K562 (cell line): ENCODE measurements at regions not wholly inside any gene's neighbourhood (a gene's known extent, or its start where the extent isn't known, plus 50 kb on each side); places are given as distances from the start of the nearest gene placed in this dataset.

Experiments used
- ATAC-seq: fragments of 200-7000 bp; cut with Tn5 transposase; 3 replicates; pipeline ENCODE4 v1.9.1; 2020; ENCODE audit warnings: moderate library complexity
- BruUV-seq: library from RNA; stranded (reverse); fragments of 400-500 nt; replicated peaks from 2 replicates; lab custom pipeline; 2021; lab: Mats Ljungman, UMichigan
- CTCF ChIA-PET: fragments of 300-600 bp; formaldehyde crosslinking; extraction: SDS; loops from one replicate; lab custom pipeline; 2021; ENCODE audit warnings: low intra/inter-chr PET ratio; lab: Yijun Ruan, JAX
- POLR2A ChIA-PET: fragments of 300-600, 350-650 bp; sonication (Branson Sonifier 250); formaldehyde crosslinking; extraction: SDS; loops from one replicate; lab custom pipeline; 2021; ENCODE audit warnings: antibody characterized with exemption, inconsistent platforms; lab: Yijun Ruan, JAX
- DNase-seq, 4 experiments: peaks; one replicate each; pipeline versions ENCODE4 v3.0.0 to v3.0.0-alpha.2; 2011 to 2018; ENCODE audit warnings: low spot score in 3 of 4, mixed read lengths in 3 of 4; ENCODE audit errors: extremely low read depth in 1 of 4
- FAIRE-seq: peaks from 2 replicates; lab custom pipeline; 2011; peaks lifted over from hg19 to GRCh38; lab: Jason Lieb, UNC
- H2AFZ ChIP-seq: 2 replicates; pipeline ENCODE4 v1.6.0; 2011; ENCODE audit warnings: low read depth, low read length, control low read depth, inconsistent platforms
- H3K27ac ChIP-seq: fragments of 200-600 bp; 3 replicates; pipeline ENCODE4 v1.8.0; 2011; ENCODE audit warnings: low read depth, mild to moderate bottlenecking, control low read depth, inconsistent platforms, low read length, moderate library complexity, mixed read lengths; ENCODE audit errors: extremely low read depth
- H3K27me3 ChIP-seq, 2 experiments: fragments of 300-600 bp in 1 of 2; 2 replicates in 1 of 2; 3 replicates in 1 of 2; pipeline versions ENCODE4 v1.6.0 to v1.8.0; 2011; ENCODE audit warnings: inconsistent platforms in 2 of 2, low read length in 2 of 2, mild to moderate bottlenecking in 1 of 2, mixed read lengths in 1 of 2, moderate library complexity in 1 of 2; ENCODE audit not compliant: control insufficient read depth in 2 of 2, insufficient read depth in 2 of 2
- H3K36me3 ChIP-seq: fragments of 300-600 bp; 3 replicates; pipeline ENCODE4 v1.8.0; 2011; ENCODE audit warnings: mild to moderate bottlenecking, low read length, inconsistent platforms; ENCODE audit not compliant: control insufficient read depth, insufficient read depth
- H3K4me1 ChIP-seq, 2 experiments: fragments of 200-600 bp in 1 of 2; replicated peaks in 1 of 2; 2 replicates in 1 of 2; 3 replicates in 1 of 2; pipeline versions ENCODE4 v1.5.1 to v1.8.0; 2011; ENCODE audit warnings: inconsistent platforms in 2 of 2, low read length in 2 of 2, mild to moderate bottlenecking in 1 of 2, mixed read lengths in 1 of 2, moderate library complexity in 1 of 2; ENCODE audit not compliant: control insufficient read depth in 2 of 2, insufficient read depth in 2 of 2
- H3K4me2 ChIP-seq: 2 replicates; pipeline ENCODE4 v1.6.1; 2011; ENCODE audit warnings: low read length, control low read depth, inconsistent platforms, mixed read lengths; ENCODE audit not compliant: insufficient read depth
- H3K4me3 ChIP-seq: fragments of 200-600 bp; sonication (generic), shearing (Covaris generic); 2 replicates; pipeline ENCODE4 v1.5.1; 2016; ENCODE audit warnings: control low read depth, inconsistent platforms
- H3K79me2 ChIP-seq: fragments of 200-600 bp; 3 replicates; pipeline ENCODE4 v1.8.0; 2011; ENCODE audit warnings: low read length, inconsistent platforms; ENCODE audit not compliant: control insufficient read depth, insufficient read depth
- H3K9ac ChIP-seq, 2 experiments: 2 replicates each; pipeline versions ENCODE4 v1.6.0 to v1.6.1; 2011; ENCODE audit warnings: low read depth in 2 of 2, low read length in 2 of 2, control low read depth in 1 of 2, inconsistent platforms in 1 of 2, mild to moderate bottlenecking in 1 of 2, mixed read lengths in 1 of 2; ENCODE audit not compliant: insufficient read depth in 1 of 2
- H3K9me1 ChIP-seq: one replicate; pipeline ENCODE4 v1.6.0; 2011; ENCODE audit warnings: inconsistent platforms, mild to moderate bottlenecking, low read length, moderate library complexity; ENCODE audit not compliant: control insufficient read depth, insufficient read depth
- H3K9me3 ChIP-seq: replicated peaks from 2 replicates; pipeline ENCODE4 v1.5.1; 2011; ENCODE audit warnings: low read depth, low read length, inconsistent platforms; ENCODE audit not compliant: control insufficient read depth, insufficient read depth
- H4K20me1 ChIP-seq: replicated peaks from 2 replicates; pipeline ENCODE4 v1.6.1; 2011; ENCODE audit warnings: low read length, inconsistent platforms, mixed read lengths; ENCODE audit not compliant: control insufficient read depth, insufficient read depth
- BCLAF1 ChIP-seq, 2 experiments: fragments of 450-650 bp in 1 of 2; IDR thresholded peaks; 2 replicates each; pipeline ENCODE4 v1.6.1; 2011 to 2017; ENCODE audit warnings: low read depth in 2 of 2, antibody characterized with exemption in 1 of 2, borderline replicate concordance in 1 of 2, low read length in 1 of 2, mild to moderate bottlenecking in 1 of 2, mixed read lengths in 1 of 2; ENCODE audit not compliant: control insufficient read depth in 1 of 2
- CHCHD3 ChIP-seq: fragments of 250-450 bp; sonication (Bioruptor Pico); IDR thresholded peaks from 2 replicates; pipeline ENCODE4 v2.1.2; 2022; ENCODE audit warnings: mild to moderate bottlenecking
- FOXK1 ChIP-seq: sonication (generic); formaldehyde crosslinking; IDR thresholded peaks from 2 replicates; pipeline ENCODE4 v1.8.0; 2022; ENCODE audit warnings: missing genetic modification reagents, mild to moderate bottlenecking, borderline replicate concordance
- HMG20A ChIP-seq: fragments of 450-650 bp; formaldehyde crosslinking; conservative IDR thresholded peaks from 2 replicates; pipeline ENCODE4 v1.4.0; 2020; ENCODE audit warnings: mild to moderate bottlenecking, mixed read lengths
- MED1 ChIP-seq: sonication (generic); formaldehyde crosslinking; IDR thresholded peaks from 2 replicates; pipeline ENCODE4 v1.8.1; 2023; ENCODE audit warnings: missing genetic modification reagents, borderline replicate concordance
- MTA2 ChIP-seq: fragments of 450-650 bp; IDR thresholded peaks from 2 replicates; pipeline ENCODE4 v1.6.1; 2016; ENCODE audit warnings: low read depth
- PHF20 ChIP-seq: fragments of 450-650 bp; IDR thresholded peaks from 2 replicates; pipeline ENCODE4 v1.6.1; 2018; ENCODE audit not compliant: partially characterized antibody
- PPARD ChIP-seq: fragments of 250-450 bp; sonication (Bioruptor Pico); IDR thresholded peaks from 2 replicates; pipeline ENCODE4 v1.8.0; 2022; ENCODE audit warnings: inconsistent platforms, mild to moderate bottlenecking, moderate library complexity
- RERE ChIP-seq: sonication (generic); formaldehyde crosslinking; IDR thresholded peaks from 2 replicates; pipeline ENCODE4 v1.8.0; 2023; ENCODE audit warnings: missing genetic modification reagents, mild to moderate bottlenecking, borderline replicate concordance
- SRSF3 ChIP-seq: fragments of 200-400 bp; formaldehyde crosslinking; IDR thresholded peaks from 2 replicates; pipeline ENCODE4 v1.6.1; 2016; ENCODE audit warnings: mild to moderate bottlenecking, low read length, moderate library complexity; ENCODE audit not compliant: insufficient read depth
- ZNF217 ChIP-seq: sonication (generic); formaldehyde crosslinking; IDR thresholded peaks from 2 replicates; pipeline ENCODE4 v1.8.0; 2022; ENCODE audit warnings: mild to moderate bottlenecking, missing genetic modification reagents
- ZNF316 ChIP-seq: fragments of 450-650 bp; IDR thresholded peaks from 2 replicates; pipeline ENCODE4 v1.6.1; 2016
- ZNF740 ChIP-seq, 3 experiments: fragments of 200-800 bp in 1 of 3; sonication (Bioruptor generic) in 1 of 3; sonication (generic) in 1 of 3; formaldehyde crosslinking in 1 of 3; IDR thresholded peaks; 2 replicates each; pipeline versions ENCODE4 v1.6.1 to v1.8.0; 2016 to 2022; ENCODE audit warnings: mild to moderate bottlenecking in 2 of 3, missing compliant biosample characterization in 2 of 3, missing genetic modification characterization in 2 of 3, missing genetic modification reagents in 1 of 3
- WGBS: fragments of 100-300 bp; shearing (Covaris generic); methylation state at CpG from one replicate; pipeline ENCODE4 v1.1.6; 2016; ENCODE audit warnings: low coverage, mixed read lengths; ENCODE audit not compliant: insufficient coverage; ENCODE audit errors: missing lambda C conversion rate; 5-methylcytosine and 5-hydroxymethylcytosine counted together
- in situ Hi-C: fragments of 300-500 bp; cut with MboI; formaldehyde crosslinking; loops from 4 replicates; pipeline ENCODE4 v1.15.0; 2018; ENCODE audit warnings: inconsistent platforms, mixed read lengths
- intact Hi-C: fragments of 100-400 bp; cut with micrococcal nuclease; formaldehyde crosslinking; loops from 2 replicates; pipeline ENCODE4 v1.14.2; 2022

GRCh38 chr15:29921130-29921601, 98.9 kb upstream of the TJP1 start:
- no peak overlapping the region for H3K4me2 ChIP-seq
- no peak overlapping the region for H3K9ac ChIP-seq
- POLR2A ChIA-PET, result interaction anchor here (0.8 kb wide), 1 partner anchor 21 kb away, joined by 3 read pairs; no protein-coding TSS in a partner anchor
- CTCF ChIA-PET, result interaction anchor here (0.6 kb wide), 1 partner anchor 1216 kb away, joined by 3 read pairs; no protein-coding TSS in a partner anchor
- no peak for FAIRE-seq
- BruUV-seq, result no TSS peak
- no peaks in the 10 kb centered on the region for H3K79me2 ChIP-seq
- intact Hi-C loops, result no loop called here
- no peak for ATAC-seq
- H3K9me3 ChIP-seq, result no peaks in the 10 kb centered on the region
- TF ChIP-seq CHCHD3 (CRISPR knock-in tag) (no peak), ZNF316 (no peak), ZNF740 (CRISPR knock-in tag; IDR thresholded peaks at IDR 0.05) (no peak), ZNF740 (tag; IDR thresholded peaks at IDR 0.05) (no peak), BCLAF1 (IDR thresholded peaks at IDR 0.05; ENCODE audit: borderline replicate concordance in 1 of 2, control insufficient read depth in 1 of 2, low read depth in 2 of 2, low read length in 1 of 2) (no peak), FOXK1 (CRISPR knock-in tag) (no peak), SRSF3 (no peak), ZNF217 (CRISPR knock-in tag) (no peak), PPARD (CRISPR knock-in tag) (no peak), PHF20 (no peak), MED1 (no peak), HMG20A (CRISPR knock-in tag) (no peak), MTA2 (no peak), RERE (CRISPR knock-in tag) (no peak)
- in situ Hi-C loops, result loop anchor here (10.0 kb wide), 1 partner anchor 226 kb away; no protein-coding TSS in a partner anchor
- H3K4me1 ChIP-seq, result no peaks in the 10 kb centered on the region
- no peak overlapping the region for H3K4me3 ChIP-seq
- H3K36me3 ChIP-seq, result no peaks in the 10 kb centered on the region
- WGBS, result 1% methylated on average over 6 of the region's 6 CpGs
- no peak overlapping the region for H2AFZ ChIP-seq
- DNase-seq, result no peak
- H3K9me1 ChIP-seq, result no peaks in the 10 kb centered on the region
- H3K27me3 ChIP-seq, result peaks cover 23 to 27% of the 10 kb centered on the region in 2 experiments
- no peaks in the 10 kb centered on the region; the same call in 1 of the 2 replicates for H4K20me1 ChIP-seq
- no peak overlapping the region for H3K27ac ChIP-seq
